Activated CD4-positive, CD25-positive, alpha-beta regulatory T cell treated with anti-CD3 and anti-CD28 coated beads, Interleukin-2, amount 50 U/mL, for 24 hours (primary cell): ENCODE measurements at regions not wholly inside any gene's neighbourhood (a gene's known extent, or its start where the extent isn't known, plus 50 kb on each side); places are given as distances from the start of the nearest gene placed in this dataset.
A peak's percentile ranks its signal among the peaks of the same experiment; 100 is the strongest.

Source experiments
- ATAC-seq, 2 donors: fragments of 150-1000 bp; cut with Tn5 transposase; one replicate each; pipeline ENCODE4 v1.10.0; 2021; ENCODE audit warnings: mild to moderate bottlenecking in 1 of 2, moderate library complexity in 1 of 2

DNA sequence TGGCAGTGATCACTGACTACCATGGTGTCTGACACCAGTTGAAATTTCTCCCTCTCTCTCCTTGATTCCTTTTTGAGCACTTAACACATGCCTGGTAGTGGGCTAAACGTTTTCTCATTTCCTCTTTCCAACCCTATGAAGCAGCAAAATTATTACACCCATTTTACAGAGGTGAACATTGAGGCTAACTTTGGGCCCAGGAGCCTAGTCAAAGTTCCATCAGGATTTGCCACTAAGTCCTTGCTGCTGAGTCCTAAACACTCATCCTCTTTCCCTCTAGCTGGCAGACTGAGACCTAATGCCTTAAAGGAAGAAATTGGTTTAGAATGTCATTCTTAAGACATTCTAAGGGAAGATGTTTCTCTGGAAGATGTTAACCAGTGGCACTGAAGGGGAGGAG is 74.7 kb upstream of the IRX3 start:
- no peak for ATAC-seq

DNA sequence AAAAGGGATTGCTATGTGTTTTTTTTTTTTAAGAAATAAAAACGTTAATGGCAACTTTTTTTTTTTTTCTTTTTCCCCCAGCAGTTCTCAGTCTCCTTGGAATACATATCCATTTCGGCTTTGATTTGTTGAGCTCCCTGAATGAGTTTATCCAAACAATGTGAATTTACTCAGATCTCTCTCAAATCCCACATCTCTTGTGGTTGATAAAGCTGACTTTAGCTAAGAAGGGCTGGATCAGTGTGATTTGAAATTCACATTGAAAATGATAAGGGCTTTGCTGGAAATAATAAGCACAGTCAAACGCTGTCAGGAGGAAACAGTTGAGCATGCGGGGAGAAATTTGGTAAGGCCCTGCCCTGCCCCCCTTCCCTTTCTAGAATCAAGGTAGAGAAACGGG is 74.1 kb upstream of the IRX3 start:
- ATAC-seq = no peak

DNA sequence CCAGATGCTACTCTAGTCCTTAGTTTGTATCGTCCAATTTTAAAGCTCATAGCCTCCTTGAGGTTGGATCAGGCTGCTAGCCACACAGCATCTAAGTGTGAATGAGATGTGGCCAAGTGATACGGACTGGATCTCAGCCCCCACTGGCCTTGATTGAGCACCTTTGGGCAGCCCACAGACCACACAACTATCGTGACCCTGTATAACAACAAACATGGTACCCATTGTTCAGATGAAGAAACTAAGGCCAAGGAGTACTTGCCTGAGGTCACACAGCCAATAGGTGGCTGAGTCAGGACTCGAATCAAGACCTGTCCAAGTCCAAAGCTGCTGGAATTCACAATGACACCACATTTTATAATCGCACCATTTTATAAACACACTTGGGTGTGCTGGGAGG is 73.0 kb upstream of the IRX3 start:
- ATAC-seq = no peak

DNA sequence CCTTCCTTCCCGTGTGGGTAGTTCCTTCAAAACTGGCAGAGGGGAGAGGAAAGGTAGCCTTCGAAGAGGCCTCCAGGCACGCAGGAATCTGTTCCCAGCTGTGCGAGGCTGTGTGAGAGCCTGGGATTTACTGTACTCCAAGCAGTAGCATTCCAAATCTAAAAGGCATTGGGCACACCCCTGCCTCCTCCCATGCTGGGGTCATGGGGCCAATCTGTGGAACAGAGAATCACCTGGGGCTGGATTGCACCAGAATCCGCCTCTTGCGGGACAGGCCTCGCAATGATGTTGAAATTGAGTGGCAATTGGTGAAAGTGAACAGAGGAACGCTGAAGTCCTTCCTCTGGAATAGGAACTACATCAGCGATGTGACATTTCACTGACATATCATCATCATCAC is 72.5 kb upstream of the IRX3 start:
- ATAC-seq = no peak

DNA sequence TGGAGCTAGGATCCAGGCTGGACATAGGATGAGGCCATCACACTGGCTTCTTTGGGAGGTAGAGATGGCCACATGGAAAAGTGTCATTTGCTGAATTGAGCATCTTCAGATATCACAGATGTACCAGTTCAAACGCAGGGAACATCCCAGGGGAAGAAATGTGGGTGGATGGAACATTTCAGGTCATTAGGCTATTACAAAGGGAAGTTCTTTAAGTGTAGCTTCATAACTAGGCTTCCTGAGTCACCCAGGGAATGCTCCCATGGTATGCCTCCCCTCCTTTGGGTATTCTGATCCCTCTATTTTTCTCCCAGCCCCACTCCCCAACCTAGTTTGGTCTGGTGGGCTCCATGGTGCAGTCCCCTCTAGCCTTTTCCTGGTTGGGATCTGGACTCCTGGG is 69.8 kb upstream of the IRX3 start:
- ATAC-seq = no peak

DNA sequence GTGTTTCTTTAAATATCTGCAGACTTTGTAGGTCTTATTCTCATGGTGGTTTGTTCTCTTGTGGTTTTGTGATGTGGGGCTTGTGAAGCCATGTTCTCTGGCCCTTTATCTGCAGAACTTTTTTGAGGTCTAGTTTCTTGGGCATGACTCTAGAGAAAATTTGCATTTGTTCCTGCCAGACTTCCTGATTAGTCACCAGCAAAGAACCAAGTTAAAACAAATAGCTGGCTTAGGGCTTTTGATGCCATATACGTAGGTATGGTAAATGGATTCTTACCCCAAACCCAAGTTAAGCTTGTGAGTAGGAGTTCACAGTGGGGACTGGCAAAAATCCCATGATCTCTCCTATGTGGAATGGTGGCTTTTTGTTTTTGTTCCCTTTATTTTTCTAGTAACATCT is 68.7 kb upstream of the IRX3 start:
- ATAC-seq = no peak

DNA sequence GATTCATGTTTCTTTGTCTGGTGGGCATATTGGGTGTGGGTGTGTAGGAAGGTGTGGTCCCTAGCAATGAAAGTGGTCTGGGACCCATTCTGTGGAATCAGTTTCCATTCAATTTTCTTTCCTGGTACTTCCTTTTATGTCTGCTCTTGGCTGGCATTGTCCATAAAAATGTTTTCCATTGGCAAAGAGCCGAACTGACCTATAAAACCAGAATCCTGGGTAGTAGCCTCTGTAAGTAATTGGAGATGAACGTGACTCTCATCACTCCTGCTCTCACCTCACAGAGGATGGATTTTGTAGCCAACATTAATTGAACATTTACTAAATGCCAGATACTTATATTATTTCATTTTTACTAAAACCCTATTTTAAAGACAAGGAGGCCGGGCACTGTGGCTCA is 66.5 kb upstream of the IRX3 start:
- ATAC-seq = no peak

DNA sequence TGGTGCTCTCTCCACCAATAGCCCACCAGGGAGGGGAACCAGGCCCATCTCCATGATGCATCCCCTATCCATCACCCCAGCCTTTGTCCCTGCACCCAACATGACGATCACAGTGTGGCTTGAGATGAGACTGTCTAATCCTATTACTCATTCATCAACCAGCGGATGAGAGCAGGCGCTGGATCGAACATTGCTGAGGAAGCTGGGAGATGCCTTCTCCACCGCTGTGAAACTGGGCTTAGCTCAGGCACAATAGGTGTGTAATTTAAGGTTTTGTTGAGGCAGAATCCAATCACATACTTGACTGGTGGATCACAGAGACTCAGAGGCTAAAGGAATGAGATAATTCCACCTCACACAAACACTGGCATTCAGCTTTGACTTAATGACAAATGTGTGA is 64.6 kb upstream of the IRX3 start:
- ATAC-seq = no peak

DNA sequence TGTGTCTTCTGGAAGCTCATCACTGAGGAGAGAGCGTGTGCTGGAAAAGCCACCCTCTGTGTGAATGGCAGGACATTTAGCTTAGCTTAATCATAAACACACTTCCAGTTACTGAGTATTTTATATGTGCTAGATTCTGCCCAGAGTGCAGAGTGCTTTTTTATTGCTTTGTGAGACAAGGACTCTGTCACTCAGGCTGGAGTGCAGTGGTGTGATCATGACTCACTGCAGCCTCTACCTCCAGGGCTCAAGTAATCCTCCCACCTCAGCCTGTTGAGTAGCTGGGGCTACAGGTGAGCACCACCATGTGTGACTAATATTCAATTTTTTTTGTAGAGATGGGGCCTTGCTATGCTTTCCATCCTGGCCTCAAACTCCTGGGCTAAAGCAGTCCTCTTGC is 61.4 kb upstream of the IRX3 start:
- ATAC-seq = no peak

DNA sequence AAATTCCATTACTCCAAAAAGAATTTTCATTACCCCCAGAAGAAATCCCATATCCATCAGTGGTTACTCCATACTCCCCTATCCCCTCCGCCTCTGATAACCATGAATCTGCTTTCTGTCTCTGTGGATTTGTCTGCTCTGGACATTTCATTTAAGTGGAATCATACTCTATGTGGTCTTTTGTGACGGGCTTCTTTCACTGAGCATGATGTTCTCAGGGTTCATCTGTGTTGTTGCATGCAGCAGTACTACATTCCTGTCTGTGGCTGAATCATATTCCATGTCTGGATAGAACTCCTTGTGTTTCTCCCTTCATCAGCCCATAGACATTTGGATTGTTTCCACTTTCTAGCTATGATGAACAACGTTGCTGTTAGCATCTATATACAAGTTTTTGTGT is 59.5 kb upstream of the IRX3 start:
- no peak for ATAC-seq

DNA sequence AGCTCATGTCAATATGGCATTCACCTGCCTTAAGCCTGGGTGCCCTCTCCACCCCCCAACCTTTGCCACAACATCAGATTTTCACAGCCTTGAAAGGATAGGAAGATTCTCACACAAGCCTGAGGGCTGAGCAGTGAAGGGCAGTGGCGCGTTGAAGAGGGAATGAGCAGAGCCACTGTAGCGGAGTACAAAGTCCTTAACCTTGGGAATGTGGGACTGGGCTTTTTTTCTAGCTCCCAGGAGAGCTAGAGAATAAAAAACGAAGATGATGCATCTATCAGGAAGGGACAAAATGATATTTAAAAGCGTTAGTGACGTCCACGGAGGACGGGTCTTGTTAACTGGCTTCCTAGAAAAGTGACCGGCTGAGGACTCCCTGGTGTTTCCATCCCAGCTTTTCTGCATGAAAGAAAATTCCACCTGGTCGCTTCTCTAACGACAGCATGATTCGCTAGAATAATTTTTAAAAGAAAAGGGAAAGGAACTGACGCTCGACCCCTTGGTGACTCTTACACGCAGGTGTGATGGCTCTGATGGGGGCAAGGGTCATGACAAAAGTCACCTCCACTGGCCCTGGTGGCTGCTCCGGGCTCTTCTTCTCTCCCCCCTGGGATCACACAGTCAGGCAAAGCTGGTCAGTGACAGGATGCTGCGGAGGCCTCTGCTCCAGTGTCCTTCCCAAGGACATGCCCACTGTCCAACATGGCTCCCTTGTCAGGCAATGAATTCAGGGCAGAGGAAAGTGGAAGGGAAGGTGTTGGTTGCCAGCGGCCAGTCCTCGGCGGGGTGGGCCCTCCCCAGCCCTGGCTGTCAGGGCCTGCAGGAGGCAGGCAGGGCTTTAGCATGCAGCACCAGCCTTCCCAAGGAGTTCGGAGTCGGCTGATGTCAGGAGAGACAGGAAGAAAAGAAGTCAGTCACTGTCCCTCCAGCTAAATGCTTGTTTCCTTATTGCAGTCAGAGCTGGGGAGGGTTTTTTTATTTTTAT is 58.4 kb upstream of the IRX3 start:
- ATAC-seq = no peak

DNA sequence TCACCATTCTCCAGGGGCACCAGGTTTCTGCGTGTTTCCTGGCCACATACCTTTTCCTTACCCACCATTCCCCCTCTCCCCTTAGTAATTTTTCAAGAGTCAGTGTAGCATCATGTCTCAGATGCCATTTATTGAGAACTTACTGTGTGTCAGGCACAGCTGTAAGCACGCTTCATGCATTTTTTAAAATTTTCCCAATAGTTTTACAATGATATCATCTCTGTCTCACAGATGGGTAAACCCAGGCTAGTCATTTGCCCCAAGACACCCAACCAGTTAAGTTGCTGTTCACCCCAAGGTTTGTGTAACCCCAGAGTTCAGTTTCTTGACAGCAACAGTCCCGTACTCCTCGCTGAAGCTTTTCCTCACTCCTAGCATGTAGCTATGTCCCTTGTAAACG is 56.4 kb upstream of the IRX3 start:
- ATAC-seq = no peak

DNA sequence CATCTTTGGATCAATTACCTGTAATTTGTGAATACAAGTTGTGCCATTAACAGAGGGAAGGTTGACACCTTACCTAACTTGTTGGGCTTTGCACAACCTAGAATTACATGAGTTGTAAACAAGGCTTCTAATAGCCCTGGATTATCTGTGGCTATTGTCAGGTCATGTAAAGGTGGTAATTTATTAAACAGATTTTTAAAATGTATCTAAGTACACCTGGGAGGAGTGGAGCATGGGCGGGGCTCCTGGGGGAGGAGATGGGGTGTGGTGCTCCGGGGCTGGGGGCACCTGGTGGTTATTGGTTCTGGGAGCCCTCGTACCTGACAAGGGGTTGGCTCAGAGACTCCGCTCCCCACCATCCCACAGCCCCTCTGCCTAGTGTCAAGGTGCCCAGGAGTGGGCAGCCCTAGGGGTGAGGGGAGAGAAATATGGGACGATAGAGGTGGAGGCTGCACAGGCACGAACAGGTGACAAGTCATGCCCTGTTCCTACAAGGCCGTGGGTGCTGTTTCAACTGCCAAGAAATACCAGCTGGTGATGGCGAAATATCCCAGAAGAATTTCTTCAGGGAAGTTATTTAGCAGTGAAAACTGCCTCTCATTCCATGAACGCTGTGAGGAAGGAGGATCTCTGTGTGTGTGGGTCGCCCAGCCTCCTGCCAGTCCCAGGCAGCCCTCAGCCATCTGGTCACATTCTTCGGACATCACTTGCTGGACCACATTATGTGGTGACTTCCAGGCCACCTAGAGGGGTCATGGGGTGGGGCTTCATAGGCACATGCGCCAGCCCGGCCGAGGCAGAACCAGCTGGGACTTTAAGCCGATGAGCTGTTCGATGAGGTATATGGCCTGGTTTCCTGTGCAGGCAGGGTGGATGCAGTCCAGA is 55.5 kb upstream of the IRX3 start:
- peak in 1 of 2 donors; percentile 21 for ATAC-seq

DNA sequence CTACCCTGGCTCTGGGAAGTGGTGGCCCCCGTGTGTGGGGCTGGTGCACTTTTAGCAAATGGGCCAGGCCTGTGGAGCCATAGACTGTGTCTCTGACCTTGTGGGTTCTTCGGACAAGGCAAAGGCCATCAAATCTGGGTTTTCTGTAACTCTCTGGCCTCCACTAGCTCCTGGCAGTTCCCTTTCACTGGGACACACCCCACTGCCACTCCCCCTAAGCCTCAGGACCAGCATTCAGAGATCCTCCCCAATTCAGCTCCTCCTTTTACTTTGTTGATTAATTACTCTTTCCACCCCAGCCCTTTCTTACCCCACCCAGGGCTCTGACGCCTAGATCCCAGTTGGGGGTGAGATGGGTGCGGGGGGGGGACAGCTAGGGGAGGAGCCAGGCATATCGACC is 53.9 kb upstream of the IRX3 start:
- no peak for ATAC-seq

DNA sequence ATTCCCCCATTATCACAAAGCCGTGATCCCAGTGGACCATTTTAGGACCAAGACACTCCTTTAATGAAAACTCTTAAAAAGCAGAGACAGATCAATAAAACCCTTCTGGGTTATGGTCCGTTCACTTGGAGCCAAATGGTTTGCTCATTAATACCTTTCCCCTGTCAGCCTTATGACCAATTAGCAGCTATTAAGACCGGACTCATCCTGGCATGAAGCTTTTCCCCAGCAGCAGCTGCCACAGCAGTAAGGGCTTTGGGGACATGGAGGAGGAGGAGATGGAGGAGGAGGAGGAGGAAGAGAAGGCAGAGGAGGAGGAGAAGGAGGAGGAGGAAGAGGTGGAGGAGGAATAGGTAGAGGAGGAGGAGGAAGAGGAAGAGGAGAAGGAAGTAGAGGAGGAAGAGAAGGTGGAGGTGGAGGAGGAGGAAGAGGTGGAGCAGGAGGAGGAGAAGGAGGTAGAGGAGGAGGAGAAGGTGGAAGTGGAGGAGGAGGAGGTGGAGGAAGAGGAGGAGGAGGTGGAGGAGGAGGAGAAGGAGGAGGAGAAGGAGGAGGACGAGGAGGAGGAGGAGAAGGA is 50.1 kb upstream of the IRX3 start:
- no peak for ATAC-seq
